Liver (tissue), 8 donors: ENCODE measurements at regions not wholly inside any gene's neighbourhood (a gene's known extent, or its start where the extent isn't known, plus 50 kb on each side); places are given as distances from the start of the nearest gene placed in this dataset.

Experiments
- DNase-seq: peaks from one replicate; pipeline ENCODE4 v3.0.0-alpha.2; 2017; ENCODE audit warnings: low spot score
- H3K27ac ChIP-seq, 2 donors: one replicate each; pipeline ENCODE4 v1.7.0; 2013; ENCODE audit warnings: inconsistent platforms in 2 of 2, low read length in 2 of 2, control low read depth in 1 of 2, low read depth in 1 of 2, mild to moderate bottlenecking in 1 of 2
- H3K27me3 ChIP-seq, 4 donors: one replicate each; pipeline versions ENCODE4 v1.6.1 to v1.7.0; 2013; ENCODE audit warnings: low read length in 3 of 4, inconsistent platforms in 1 of 4, mild to moderate bottlenecking in 1 of 4, moderate library complexity in 1 of 4; ENCODE audit not compliant: control insufficient read depth in 4 of 4, insufficient read depth in 4 of 4
- H3K36me3 ChIP-seq, 4 donors: one replicate each; pipeline versions ENCODE4 v1.6.1 to v1.7.0; 2013; ENCODE audit warnings: low read length in 3 of 4, mild to moderate bottlenecking in 3 of 4, low read depth in 1 of 4, moderate library complexity in 1 of 4; ENCODE audit not compliant: control insufficient read depth in 4 of 4, insufficient read depth in 3 of 4
- H3K4me1 ChIP-seq, 4 donors: one replicate each; pipeline versions ENCODE4 v1.6.1 to v1.7.0; 2013; ENCODE audit warnings: low read length in 3 of 4, mild to moderate bottlenecking in 3 of 4, moderate library complexity in 1 of 4; ENCODE audit not compliant: control insufficient read depth in 4 of 4, insufficient read depth in 4 of 4
- H3K4me3 ChIP-seq, 3 donors: one replicate each; pipeline versions ENCODE4 v1.6.1 to v1.7.0; 2013; ENCODE audit warnings: low read length in 3 of 3, control low read depth in 1 of 3, low read depth in 1 of 3, mild to moderate bottlenecking in 1 of 3
- H3K9ac ChIP-seq, 2 donors: one replicate each; pipeline ENCODE4 v1.7.0; 2013; ENCODE audit warnings: low read length in 2 of 2, mild to moderate bottlenecking in 2 of 2, moderate library complexity in 2 of 2, control low read depth in 1 of 2, low read depth in 1 of 2
- H3K9me3 ChIP-seq, 4 donors: one replicate each; pipeline versions ENCODE4 v1.6.1 to v1.7.0; 2013; ENCODE audit warnings: low read length in 3 of 4; ENCODE audit not compliant: control insufficient read depth in 4 of 4
- ATF3 ChIP-seq: IDR thresholded peaks from 2 replicates; pipeline ENCODE4 v1.6.1; 2016; ENCODE audit warnings: antibody characterized with exemption
- CTCF ChIP-seq: fragments of 150-350 bp; IDR thresholded peaks from 2 replicates; pipeline ENCODE4 v1.5.1; 2017; ENCODE audit warnings: improper control_type of control experiment, low read depth, low read length; ENCODE audit not compliant: missing input control
- EGR1 ChIP-seq, 2 donors: IDR thresholded peaks; 2 replicates each; pipeline ENCODE4 v1.6.1; 2016 to 2018; ENCODE audit warnings: antibody characterized with exemption in 2 of 2, low read depth in 2 of 2
- FOXA1 ChIP-seq: IDR thresholded peaks from 2 replicates; pipeline ENCODE4 v1.6.1; 2016; ENCODE audit warnings: antibody characterized with exemption
- FOXA2 ChIP-seq: IDR thresholded peaks from 2 replicates; pipeline ENCODE4 v1.6.1; 2016; ENCODE audit warnings: antibody characterized with exemption
- GABPA ChIP-seq, 2 donors: IDR thresholded peaks in 1 of 2; conservative IDR thresholded peaks in 1 of 2; 2 replicates each; pipeline ENCODE4 v1.6.1; 2016; ENCODE audit warnings: antibody characterized with exemption in 2 of 2, mild to moderate bottlenecking in 1 of 2, moderate library complexity in 1 of 2
- HNF4A ChIP-seq, 2 donors: conservative IDR thresholded peaks; 2 replicates each; pipeline ENCODE4 v1.6.1; 2016; ENCODE audit warnings: antibody characterized with exemption in 2 of 2, mild to moderate bottlenecking in 2 of 2
- HNF4G ChIP-seq: IDR thresholded peaks from 2 replicates; pipeline ENCODE4 v1.6.1; 2016; ENCODE audit warnings: antibody characterized with exemption
- JUND ChIP-seq, 2 donors: IDR thresholded peaks; 2 replicates each; pipeline ENCODE4 v1.6.1; 2016; ENCODE audit warnings: antibody characterized with exemption in 2 of 2
- MAX ChIP-seq: IDR thresholded peaks from 2 replicates; pipeline ENCODE4 v1.6.1; 2016; ENCODE audit warnings: antibody characterized with exemption
- NR2F2 ChIP-seq: IDR thresholded peaks from 2 replicates; pipeline ENCODE4 v1.6.1; 2016; ENCODE audit warnings: antibody characterized with exemption
- RAD21 ChIP-seq, 2 donors: IDR thresholded peaks; 2 replicates each; pipeline ENCODE4 v1.6.1; 2016; ENCODE audit warnings: antibody characterized with exemption in 2 of 2, mild to moderate bottlenecking in 2 of 2
- REST ChIP-seq: IDR thresholded peaks from 2 replicates; pipeline ENCODE4 v1.6.1; 2016; ENCODE audit warnings: antibody characterized with exemption, mild to moderate bottlenecking
- RXRA ChIP-seq, 2 donors: IDR thresholded peaks; 2 replicates each; pipeline ENCODE4 v1.6.1; 2017 to 2018; ENCODE audit warnings: antibody characterized with exemption in 2 of 2, mild to moderate bottlenecking in 1 of 2
- SP1 ChIP-seq: IDR thresholded peaks from 2 replicates; pipeline ENCODE4 v1.6.1; 2018; ENCODE audit warnings: antibody characterized with exemption, mild to moderate bottlenecking
- TAF1 ChIP-seq: conservative IDR thresholded peaks from 2 replicates; pipeline ENCODE4 v1.6.1; 2016; ENCODE audit warnings: antibody characterized with exemption, mild to moderate bottlenecking
- YY1 ChIP-seq: IDR thresholded peaks from 2 replicates; pipeline ENCODE4 v1.6.1; 2016; ENCODE audit warnings: antibody characterized with exemption, mild to moderate bottlenecking
- ZBTB33 ChIP-seq: IDR thresholded peaks from 2 replicates; pipeline ENCODE4 v1.6.1; 2016; ENCODE audit warnings: antibody characterized with exemption
- WGBS: extraction: QIAGEN DNeasy Blood & Tissue Kit; methylation state at CpG from one replicate; pipeline ENCODE4 v1.1.7; 2013; 5-methylcytosine and 5-hydroxymethylcytosine counted together
- donor health status: healthy.
- donor health status: healthy.
- donor health status: healthy.
- donor health status: healthy.
- donor health status: healthy.

GRCh38 chr2:188813315-188813714 is 160.9 kb upstream of the COL3A1 start:
- no peaks in the 10 kb centered on the region for H3K4me1 ChIP-seq
- no peaks in the 10 kb centered on the region for H3K36me3 ChIP-seq
- no peak overlapping the region for H3K9ac ChIP-seq
- no peak overlapping the region for H3K4me3 ChIP-seq
- H3K27ac ChIP-seq, result no peak overlapping the region
- 83% methylated on average over 3 of the region's 3 CpGs for WGBS
- no peaks in the 10 kb centered on the region for H3K27me3 ChIP-seq
- H3K9me3 ChIP-seq, result no peaks in the 10 kb centered on the region
- no peak for TF ChIP-seq SP1
- no peak for TF ChIP-seq ATF3
- TF ChIP-seq MAX, result no peak
- TF ChIP-seq REST, result no peak
- TF ChIP-seq NR2F2, result no peak
- TF ChIP-seq RXRA (IDR thresholded peaks at IDR 0.05), result no peak
- TF ChIP-seq YY1, result no peak
- TF ChIP-seq JUND (IDR thresholded peaks at IDR 0.05), result no peak
- no peak for TF ChIP-seq EGR1 (IDR thresholded peaks at IDR 0.05; ENCODE audit: low read depth in 2 of 2)
- no peak for TF ChIP-seq FOXA2
- TF ChIP-seq FOXA1, result no peak
- no peak for TF ChIP-seq HNF4G
- TF ChIP-seq RAD21 (IDR thresholded peaks at IDR 0.05), result no peak
- no peak for TF ChIP-seq TAF1
- no peak for TF ChIP-seq HNF4A (conservative IDR thresholded peaks at IDR 0.05)
- no peak for TF ChIP-seq GABPA (IDR thresholded peaks at IDR 0.05 in 1 of 2, conservative IDR thresholded peaks at IDR 0.05 in 1 of 2)
- no peak for TF ChIP-seq ZBTB33
- no peak for TF ChIP-seq CTCF
- DNase-seq, result no peak

GRCh38 chr2:188813857-188814256 is 160.3 kb upstream of the COL3A1 start:
- no peak overlapping the region for H3K27ac ChIP-seq
- no peak for TF ChIP-seq HNF4A (conservative IDR thresholded peaks at IDR 0.05)
- TF ChIP-seq YY1, result no peak
- no peak for TF ChIP-seq JUND (IDR thresholded peaks at IDR 0.05)
- no peak for TF ChIP-seq TAF1
- TF ChIP-seq ZBTB33, result no peak
- TF ChIP-seq EGR1 (IDR thresholded peaks at IDR 0.05; ENCODE audit: low read depth in 2 of 2), result no peak
- no peak for TF ChIP-seq HNF4G
- no peak for TF ChIP-seq GABPA (IDR thresholded peaks at IDR 0.05 in 1 of 2, conservative IDR thresholded peaks at IDR 0.05 in 1 of 2)
- TF ChIP-seq MAX, result no peak
- TF ChIP-seq RXRA (IDR thresholded peaks at IDR 0.05), result no peak
- no peak for TF ChIP-seq FOXA2
- no peaks in the 10 kb centered on the region for H3K9me3 ChIP-seq
- H3K4me3 ChIP-seq, result no peak overlapping the region
- no peak for DNase-seq
- no peaks in the 10 kb centered on the region for H3K36me3 ChIP-seq
- no peak overlapping the region for H3K9ac ChIP-seq
- no peaks in the 10 kb centered on the region for H3K4me1 ChIP-seq
- WGBS, result 54% methylated on average over 5 of the region's 5 CpGs
- no peaks in the 10 kb centered on the region for H3K27me3 ChIP-seq
